GM21423 (cell line): ENCODE measurements at regions not wholly inside any gene's neighbourhood (a gene's known extent, or its start where the extent isn't known, plus 50 kb on each side); places are given as distances from the start of the nearest gene placed in this dataset.

Source experiments
- ATAC-seq: cut with Tn5 transposase; IDR thresholded peaks from one replicate; pipeline ENCODE4 v1.9.1; 2021; ENCODE audit warnings: mild to moderate bottlenecking, moderate library complexity; ENCODE audit not compliant: unreplicated experiment

GRCh38 chr2:62370321-62371250 lies 135.4 kb downstream of the TMEM17 start:
- ATAC-seq = no peak

DNA sequence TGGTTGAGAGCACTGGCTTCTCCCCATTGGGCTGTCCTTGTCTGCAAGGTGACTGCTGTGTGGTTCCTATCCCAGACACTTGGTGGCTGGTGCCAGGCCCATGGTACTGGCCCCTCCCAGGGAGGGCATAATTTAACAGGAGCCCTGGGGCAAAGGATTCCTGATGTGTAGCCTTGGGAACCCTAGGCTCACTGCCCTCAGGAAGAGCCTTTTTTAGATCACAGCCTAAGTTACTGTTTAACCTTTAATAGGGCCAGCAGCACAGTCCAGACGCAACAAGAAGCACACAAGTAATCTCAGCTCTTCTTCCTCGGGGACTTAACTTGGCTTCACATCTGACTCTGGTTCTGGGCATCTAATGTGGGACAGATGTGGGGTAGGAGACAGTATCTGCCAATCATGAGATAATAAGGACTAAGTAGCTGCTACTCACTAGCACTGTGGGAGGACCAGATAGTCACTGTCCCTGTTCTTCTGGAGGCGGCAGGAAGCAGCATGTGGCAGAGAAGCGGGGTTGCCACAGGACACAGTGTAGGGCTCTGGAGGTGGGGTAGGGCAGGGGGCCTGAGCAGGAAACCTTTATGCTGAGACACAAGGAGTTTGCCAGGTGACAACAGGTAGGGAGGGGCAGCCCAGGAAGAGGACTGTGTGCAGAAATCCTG lies 136.3 kb downstream of the TMEM17 start:
- ATAC-seq = no peak

DNA sequence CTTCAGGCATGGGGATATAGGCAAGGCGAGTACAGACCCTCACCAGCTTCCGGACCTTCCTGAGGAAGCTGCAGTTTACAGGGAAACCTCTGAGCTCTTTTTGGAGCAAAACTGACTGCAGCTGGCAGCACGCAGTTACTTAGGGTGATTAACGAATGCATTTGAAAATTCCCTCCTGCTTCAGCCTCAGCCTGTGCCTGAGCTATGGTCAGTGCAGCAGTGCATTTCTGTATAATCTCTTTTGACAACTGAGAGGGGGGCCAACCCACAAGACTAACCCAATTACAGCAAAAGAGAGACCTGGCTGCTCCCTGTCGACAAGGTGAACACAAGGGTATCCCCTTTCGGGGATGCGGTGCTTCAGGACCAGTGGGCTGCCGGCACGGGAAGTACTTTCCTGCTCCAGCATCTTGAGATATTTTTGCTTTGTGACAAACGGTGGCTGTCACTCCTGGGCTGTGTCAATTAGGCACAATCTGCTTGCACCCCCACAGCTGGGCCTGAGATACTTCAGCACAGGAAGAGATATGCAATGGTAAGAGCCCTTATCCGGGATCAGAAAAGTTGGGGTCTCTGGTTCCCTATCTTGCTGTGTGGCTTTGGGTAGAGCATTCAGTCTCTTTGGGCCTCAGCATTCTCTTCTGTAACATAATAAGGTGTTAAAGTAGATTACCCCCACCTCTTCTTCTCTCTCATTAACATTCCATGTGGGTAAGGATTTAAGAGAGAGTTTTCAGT lies 141.0 kb downstream of the TMEM17 start:
- no peak for ATAC-seq

DNA sequence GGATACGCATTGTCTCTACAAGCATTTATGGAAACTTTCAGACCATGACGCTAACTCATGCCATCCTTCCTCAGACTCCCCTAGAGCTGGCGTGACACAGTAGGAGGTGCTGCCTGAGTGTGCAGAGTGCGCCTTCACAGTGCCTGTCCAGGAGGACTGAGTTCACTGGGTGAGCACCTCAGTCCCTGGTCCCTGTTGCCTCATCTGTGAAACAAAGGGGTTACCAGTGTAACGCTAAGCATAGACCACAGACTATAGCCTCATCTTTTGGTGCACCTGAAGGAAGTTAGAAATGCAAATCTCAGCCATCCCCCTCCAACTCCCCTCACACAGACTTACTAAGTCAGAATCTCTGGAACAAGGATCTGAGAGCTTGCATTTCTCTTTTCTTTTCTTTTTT lies 142.8 kb downstream of the TMEM17 start:
- ATAC-seq = peak; percentile 74

- ATAC-seq = peak; percentile 16
Measured at GRCh38 chr2:62362561-62362960, 143.4 kb downstream of the TMEM17 start.

- no peak for ATAC-seq
Measured at GRCh38 chr2:62361964-62362363, 144.0 kb downstream of the TMEM17 start.

DNA sequence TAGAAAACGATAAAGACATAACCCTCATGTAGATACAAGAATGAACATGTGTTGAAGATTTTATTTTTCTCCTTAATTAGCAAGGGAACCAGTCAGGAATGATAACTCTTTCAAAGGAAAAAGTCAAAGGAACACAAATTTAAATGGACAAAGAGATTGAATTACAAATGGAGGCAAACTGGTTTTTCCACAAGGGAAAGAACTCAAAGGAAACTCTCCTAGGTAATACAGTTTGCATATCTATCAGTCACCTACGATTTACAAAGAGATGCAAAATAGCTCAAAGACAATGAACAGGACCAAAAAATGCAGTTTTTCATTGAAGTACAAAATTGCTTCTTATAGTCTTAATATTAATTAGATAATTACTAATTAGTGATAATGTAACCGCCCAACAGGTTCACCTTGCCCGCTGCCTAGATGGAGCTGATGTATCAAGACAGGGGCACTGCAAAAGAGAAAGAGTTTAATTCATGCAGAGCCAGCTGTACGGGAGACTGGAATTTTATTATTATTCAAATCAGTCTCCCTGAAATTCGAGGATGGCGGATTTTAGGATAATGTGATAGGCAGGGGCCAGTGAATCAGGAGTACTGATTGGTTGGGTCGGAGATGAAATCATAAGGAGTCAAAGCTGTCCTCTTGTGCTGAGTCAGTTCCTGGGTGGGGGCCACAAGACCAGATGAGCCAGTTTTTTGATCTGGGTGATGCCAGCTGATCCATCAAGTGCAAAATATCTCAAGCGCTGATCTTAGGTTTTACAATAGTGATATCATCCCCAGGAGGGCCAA lies 151.0 kb downstream of the TMEM17 start:
- no peak for ATAC-seq

GRCh38 chr2:62352031-62352430 lies 154.0 kb downstream of the TMEM17 start:
- no peak for ATAC-seq

- no peak for ATAC-seq
Measured at GRCh38 chr2:62349788-62350187, 153.9 kb downstream of the B3GNT2 start.

- no peak for ATAC-seq
Measured at GRCh38 chr2:62348700-62349099, 152.8 kb downstream of the B3GNT2 start.

- ATAC-seq = no peak
Measured at GRCh38 chr2:62347563-62348270, 151.8 kb downstream of the B3GNT2 start.

- peak; percentile 77 for ATAC-seq
Measured at GRCh38 chr2:62344472-62344871, 148.6 kb downstream of the B3GNT2 start.

DNA sequence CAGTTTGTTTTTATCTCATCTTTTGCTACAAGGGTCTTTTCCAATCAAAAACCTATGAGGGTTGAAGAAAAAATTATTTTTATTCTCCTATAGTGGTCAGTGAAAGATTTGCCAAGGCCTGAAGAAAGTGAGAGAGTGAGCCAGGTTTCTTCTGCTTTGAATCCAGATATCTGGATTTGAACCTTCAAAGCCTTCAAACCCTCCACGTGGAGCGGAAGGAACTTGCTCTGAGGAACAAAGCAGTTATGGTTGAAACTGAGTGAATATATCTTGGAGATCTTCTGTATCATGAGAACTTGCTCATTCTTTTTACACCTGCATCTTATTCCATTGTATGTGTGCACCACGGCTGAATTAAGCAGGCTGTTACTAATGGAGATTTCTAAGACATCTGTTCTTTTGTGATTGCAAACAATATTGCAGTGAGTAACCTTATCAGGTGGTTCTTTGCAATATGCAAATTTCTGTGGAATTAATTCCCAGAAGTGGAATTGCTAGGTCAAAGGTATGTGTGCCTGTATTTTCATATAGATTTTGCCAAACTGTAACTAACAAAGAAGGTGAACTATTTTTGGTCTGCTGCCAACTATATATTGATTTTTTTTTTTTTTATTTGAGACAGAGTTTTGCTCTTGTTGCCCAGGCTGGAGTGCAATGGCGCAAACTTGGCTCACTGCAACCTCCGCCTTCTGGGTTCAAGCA lies 147.9 kb downstream of the B3GNT2 start:
- ATAC-seq = no peak

DNA sequence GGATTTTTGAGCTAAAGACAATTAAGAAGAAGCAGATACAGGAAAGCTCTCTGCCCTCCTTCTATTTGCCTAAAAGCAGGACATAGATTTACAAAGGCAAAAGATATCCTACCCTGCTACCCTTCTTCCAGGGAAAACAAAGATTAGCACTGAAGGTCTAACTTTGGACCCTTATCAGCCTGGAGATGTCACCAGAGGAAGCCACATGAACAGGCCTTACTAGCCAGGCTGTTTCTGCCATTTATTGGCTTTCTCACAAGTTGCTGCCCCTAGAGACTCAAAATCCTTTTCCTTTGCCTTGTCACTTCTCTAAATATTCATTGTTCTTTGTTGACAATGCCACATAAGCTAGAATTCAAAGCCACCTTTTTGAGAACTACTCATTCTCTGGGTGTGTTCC lies 147.3 kb downstream of the B3GNT2 start:
- no peak for ATAC-seq

- no peak for ATAC-seq
Measured at GRCh38 chr2:62340994-62341484, 145.1 kb downstream of the B3GNT2 start.

DNA sequence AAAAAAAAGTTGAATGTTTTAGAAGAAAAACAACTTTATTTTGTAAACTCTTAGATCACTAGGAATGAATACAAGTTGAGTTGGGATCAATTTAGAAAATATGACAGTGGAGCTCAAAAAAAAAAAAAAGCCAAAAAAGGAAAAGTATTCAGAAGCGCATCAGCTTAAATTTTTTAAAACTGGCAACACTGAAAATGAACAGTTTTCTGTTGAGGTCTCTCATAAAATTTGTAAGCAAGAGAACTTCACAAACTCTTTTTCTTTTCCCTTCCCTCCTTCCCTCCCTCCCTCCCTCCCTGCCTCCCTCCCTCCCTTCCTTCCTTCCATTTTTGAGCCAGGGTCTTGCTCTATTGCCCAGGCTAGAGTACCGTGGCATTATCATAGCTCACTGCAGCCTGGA lies 143.9 kb downstream of the B3GNT2 start:
- ATAC-seq = no peak

- no peak for ATAC-seq
Measured at GRCh38 chr2:62339413-62339812, 143.5 kb downstream of the B3GNT2 start.

- no peak for ATAC-seq
Measured at GRCh38 chr2:62338111-62338510, 142.2 kb downstream of the B3GNT2 start.

DNA sequence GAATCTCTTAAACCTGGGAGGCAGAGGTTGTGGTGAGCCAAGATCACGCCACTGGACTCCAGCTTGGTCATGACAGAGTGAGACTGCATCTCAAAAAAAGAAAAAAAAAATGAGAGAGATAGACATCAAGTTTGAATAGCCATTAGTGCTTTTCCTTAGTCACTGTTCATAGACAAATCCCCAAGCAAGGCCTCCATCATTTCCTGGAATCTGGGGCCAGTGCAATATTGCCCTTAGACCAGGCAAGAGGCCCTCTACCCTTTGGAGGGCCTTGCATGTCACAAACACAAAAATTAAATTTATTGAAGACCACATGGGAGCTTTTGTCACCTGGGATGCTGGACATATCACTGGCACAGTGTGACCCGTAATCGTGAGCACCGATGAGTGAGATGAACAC lies 141.5 kb downstream of the B3GNT2 start:
- ATAC-seq = no peak
